HG03469 (cell line): ENCODE measurements at regions not wholly inside any gene's neighbourhood (a gene's known extent, or its start where the extent isn't known, plus 50 kb on each side); places are given as distances from the start of the nearest gene placed in this dataset.

Experiments used
- ATAC-seq: cut with Tn5 transposase; IDR thresholded peaks from one replicate; pipeline ENCODE4 v1.9.1; 2021; ENCODE audit warnings: mild to moderate bottlenecking, moderate library complexity, moderate number of reproducible peaks; ENCODE audit not compliant: unreplicated experiment

GRCh38 chr3:182050932-182051331, 339.2 kb downstream of the SOX2 start:
- ATAC-seq, result no peak

- ATAC-seq, result no peak
These were observed 340.6 kb downstream of the SOX2 start for GRCh38 chr3:182052332-182052731.

- no peak for ATAC-seq
These were observed 341.0 kb downstream of the SOX2 start for GRCh38 chr3:182052757-182053156.

DNA sequence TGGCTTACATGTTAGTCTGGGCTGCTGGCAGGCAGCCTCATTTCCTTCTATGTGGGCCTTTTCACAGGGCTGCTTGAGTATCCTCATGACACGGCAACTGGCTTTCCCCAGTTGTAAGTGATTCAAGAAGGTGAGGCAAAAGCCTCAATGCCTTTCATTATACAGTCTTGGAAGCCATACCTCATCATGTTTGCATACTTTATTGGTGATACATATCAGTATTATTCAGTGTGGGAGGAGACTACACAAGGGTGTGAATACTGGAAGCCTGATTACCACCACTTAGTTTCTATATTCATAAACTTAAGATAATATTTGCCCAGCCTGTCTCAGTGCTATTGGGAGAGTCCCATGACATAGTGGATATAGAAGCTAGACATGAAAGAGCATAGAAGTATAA, 346.8 kb downstream of the SOX2 start:
- no peak for ATAC-seq

DNA sequence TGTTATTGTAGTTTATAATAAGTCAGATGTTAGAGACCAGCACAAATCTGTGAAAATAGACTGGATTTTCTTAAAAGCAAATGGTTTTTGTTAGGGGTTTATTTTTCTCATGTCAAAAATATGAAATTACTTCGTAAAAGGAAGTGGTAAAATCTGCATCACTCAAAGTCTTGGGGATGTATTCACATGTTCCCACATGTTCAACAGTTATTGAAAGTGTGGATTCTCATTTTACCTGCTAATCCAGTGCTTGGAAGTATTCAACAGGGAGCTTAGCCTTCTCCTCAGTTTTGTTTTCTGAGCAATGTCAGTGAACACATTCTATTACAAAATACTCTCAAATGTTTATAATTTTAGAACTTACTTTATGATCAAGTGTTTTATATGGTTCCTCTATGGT, 352.0 kb downstream of the SOX2 start:
- ATAC-seq, result no peak

DNA sequence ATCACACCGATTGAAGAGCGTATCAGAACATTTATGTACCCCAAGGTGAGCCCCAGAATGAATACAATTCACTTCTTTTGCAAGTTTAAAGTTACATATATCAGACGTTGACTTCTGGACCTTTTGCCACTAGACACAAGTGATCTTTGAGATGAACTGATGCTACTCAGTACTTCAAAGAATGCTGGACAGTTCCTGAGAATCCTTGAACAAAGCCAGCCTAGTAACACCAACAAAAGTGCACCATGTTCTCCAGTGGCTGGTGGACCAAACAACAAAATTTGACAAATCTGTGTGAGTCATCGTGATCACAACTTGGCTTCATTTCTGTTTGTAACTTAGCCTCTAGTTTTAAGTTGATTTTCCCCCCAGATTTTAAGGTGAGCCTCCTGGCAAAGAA, 355.7 kb downstream of the SOX2 start:
- no peak for ATAC-seq

DNA sequence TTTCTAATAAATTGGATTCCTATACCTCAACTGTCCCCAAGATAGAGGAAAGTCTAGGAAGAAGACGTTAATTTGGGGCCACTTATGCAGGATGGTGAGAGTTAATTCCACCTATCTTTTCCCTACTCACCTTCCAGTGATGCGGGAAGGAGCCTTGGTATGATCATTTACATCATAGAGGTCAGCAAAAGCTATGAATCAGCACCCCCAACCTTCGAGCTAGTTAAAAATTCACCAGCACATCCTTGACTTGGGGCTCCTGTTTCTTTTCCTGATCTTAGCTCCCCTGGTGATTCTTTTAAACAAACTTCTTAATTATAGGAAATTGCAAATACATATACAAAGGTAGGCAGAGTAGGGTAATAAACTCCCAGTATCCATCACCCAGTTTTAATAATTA, 366.6 kb downstream of the SOX2 start:
- no peak for ATAC-seq

DNA sequence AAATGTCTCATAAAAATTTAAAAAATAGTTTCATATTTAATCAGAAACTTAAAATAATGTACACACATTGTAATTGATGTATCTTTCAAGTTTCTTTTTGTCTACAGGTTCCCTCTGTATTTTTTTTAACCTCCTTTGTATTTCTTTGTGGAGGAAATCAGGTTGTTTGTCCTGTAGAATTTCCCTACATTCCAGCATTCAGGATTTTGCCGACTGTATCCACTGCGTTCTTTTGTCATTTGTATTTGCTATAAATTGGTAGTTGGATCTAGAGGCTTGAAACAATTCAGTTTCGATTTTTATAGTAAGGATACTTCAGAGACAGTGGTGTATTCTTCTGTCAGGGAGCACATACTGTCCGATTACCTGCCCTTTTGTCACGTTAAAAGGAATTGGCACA, 367.2 kb downstream of the SOX2 start:
- no peak for ATAC-seq

- ATAC-seq, result no peak
These were observed 369.4 kb downstream of the SOX2 start for GRCh38 chr3:182081096-182081495.

- ATAC-seq, result no peak
These were observed 371.4 kb downstream of the SOX2 start for GRCh38 chr3:182083112-182083511.

DNA sequence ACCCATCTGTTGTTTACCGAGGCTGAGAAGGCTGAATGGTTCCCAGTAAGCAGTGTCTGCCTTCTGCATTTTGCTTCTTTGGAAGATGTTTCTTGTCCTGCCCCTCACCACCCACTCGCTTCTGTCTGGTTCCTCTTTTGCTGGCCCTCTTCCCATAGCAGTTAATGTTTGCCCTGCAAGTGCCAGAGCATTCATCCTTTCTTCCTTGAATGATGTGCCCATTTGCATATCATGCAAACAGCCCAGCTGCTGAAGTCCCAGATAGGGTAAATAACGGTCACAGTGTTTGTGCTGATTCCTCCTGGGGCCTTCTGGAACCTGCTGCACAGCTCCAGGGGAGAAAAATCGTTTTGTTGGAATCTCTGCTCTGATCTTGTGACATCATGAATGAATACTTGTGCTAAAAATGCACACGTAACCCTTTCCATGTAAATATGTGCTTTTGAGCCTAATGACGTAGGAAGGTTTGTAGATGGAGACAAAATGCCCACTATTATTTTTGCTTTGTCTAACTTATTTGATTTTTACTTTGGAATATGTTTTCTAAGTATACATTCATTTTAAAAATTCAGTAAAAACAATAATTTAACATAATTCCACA, 381.0 kb downstream of the SOX2 start:
- peak; percentile 80 for ATAC-seq

GRCh38 chr3:182094321-182094720, 382.6 kb downstream of the SOX2 start:
- ATAC-seq, result no peak

DNA sequence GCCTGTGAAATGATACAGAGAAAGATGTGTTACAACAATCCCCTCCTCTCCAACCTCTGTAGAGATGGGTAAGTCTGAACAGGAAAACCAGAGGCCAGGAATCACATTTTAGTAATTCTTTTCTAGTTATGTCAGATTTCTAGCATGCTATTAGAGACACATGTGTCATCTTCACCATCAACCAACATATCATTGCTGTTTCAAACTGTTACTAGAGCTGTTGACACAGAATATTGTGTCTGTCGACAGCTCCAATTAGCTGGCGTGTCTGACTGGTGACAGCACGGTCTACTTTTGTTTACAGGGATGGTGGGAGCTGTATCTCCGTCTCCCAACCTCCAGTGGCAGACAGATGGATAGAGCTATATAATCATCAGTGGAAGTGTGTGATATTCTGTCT, 393.2 kb downstream of the SOX2 start:
- no peak for ATAC-seq

DNA sequence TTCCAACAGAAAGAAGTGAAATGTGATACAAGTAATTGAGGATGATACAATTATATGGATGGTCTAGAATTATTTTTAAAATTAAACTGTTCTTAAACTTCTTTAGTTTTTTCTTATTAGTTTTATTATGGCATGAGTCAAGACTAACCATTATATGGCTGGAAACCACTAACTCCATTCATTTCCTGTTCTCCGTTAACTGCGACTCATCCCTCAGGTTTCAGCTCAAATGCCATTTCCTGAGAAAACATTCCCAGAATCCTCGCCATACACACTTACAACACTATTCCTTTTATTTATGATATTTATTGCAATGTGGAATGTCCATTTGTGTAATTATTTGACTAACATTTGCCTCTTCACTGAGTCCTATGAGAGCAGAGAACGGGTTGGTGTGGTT, 394.1 kb downstream of the SOX2 start:
- no peak for ATAC-seq

GRCh38 chr3:182108371-182108770, 396.6 kb downstream of the SOX2 start:
- ATAC-seq, result no peak

GRCh38 chr3:182111967-182112366, 400.2 kb downstream of the SOX2 start:
- ATAC-seq, result no peak

DNA sequence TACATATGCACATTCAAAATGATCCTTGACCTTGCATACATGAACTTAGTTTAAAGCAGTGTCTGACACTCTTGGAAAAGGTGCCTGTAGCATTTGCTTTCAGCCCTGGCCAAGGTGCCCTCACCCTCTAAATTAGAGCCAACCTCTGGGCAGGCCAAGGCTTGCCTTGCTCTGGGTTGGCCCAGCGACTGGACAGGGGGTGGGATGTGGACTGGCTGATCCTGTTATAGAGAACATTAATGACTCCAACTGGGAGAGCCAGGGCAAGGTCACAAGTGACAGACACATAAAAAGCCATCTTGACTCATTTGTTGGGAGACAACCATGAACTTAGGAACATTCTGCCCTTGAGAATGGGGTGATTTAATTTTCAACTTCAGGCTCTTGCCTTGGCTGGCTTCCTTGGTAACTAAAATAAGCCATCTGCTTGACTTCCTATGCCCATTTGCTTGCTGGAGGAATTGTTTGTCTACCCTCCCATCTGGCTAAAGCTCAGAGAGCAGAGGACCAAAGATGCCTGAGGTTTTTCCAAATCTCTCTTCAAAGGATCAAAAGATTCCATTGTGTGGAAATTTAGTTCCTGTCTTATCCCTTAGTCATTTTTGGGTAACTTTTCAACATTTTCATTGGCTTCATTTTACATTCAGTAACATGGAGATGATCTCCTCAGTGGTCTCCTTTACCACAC, 403.7 kb downstream of the SOX2 start:
- no peak for ATAC-seq

DNA sequence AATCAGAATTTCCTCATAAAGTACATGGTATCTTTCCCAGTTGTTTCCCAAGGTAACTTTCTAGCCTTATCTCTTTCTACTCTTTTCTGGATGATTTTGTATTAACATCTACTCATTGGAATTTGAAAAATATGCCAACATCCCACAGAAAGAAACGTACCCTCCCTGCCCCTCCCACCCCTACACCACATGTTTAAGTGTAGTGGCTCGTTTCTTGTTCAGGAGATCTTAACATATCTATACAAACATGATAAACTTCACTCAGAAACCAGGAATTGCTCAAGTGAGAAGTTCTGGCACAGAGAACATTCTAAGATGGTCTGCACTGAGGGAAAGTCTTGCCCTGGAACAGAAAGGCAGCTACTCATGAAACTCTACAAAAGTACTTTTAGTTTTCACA, 404.7 kb downstream of the SOX2 start:
- no peak for ATAC-seq

- no peak for ATAC-seq
These were observed 405.4 kb downstream of the SOX2 start for GRCh38 chr3:182117131-182117530.

- no peak for ATAC-seq
These were observed 405.9 kb downstream of the SOX2 start for GRCh38 chr3:182117583-182117982.

GRCh38 chr3:182118066-182118465, 406.3 kb downstream of the SOX2 start:
- no peak for ATAC-seq

GRCh38 chr3:182121401-182121800, 409.7 kb downstream of the SOX2 start:
- no peak for ATAC-seq

DNA sequence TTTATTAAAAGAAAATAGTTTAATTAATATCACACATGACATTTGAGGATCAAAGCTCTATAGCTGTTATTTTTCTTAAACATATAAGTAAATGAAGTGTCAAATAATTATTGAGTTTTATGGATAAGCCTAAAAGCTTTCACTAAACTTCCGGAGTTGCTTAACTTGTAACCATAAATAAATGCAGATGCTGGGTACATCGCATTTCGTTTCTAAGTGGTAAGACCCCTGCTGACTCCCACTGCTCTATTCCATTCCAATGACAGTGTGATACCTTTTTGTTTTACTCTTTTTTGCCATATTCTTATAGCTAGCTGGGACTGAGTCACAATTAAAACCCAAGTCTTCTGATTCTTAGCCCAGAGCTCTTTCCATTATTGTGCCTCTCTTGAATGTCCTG, 411.1 kb downstream of the SOX2 start:
- ATAC-seq, result no peak
